ENCODE measurements at regions not wholly inside any gene's neighbourhood (a gene's known extent, or its start where the extent isn't known, plus 50 kb on each side); places are given as distances from the start of the nearest gene placed in this dataset.

- no peak for DNase-seq (ENCODE audit: low read depth in 2 of 2)
- no peak for TF ChIP-seq CTCF (IDR thresholded peaks at IDR 0.05; ENCODE audit: low read depth, low read length)
- H3K4me3 ChIP-seq (replicated peaks in 1 of 2; ENCODE audit: low read depth in 2 of 2, low read length in 2 of 2) = no peak overlapping the region
Observed at GRCh38 chrX:13253223-13253622, 66.6 kb downstream of the ATXN3L start.

GRCh38 chrX:13252726-13253125, 67.1 kb downstream of the ATXN3L start:
- H3K4me3 ChIP-seq (replicated peaks in 1 of 2; ENCODE audit: low read depth in 2 of 2, low read length in 2 of 2) = no peak overlapping the region
- TF ChIP-seq CTCF (IDR thresholded peaks at IDR 0.05; ENCODE audit: low read depth, low read length) = no peak
- peak in 1 of 2 donors; percentile 43 for DNase-seq (ENCODE audit: low read depth in 2 of 2)

- DNase-seq (ENCODE audit: low read depth in 2 of 2) = peak; percentile 88 to 96
- no peak overlapping the region for H3K4me3 ChIP-seq (replicated peaks in 1 of 2; ENCODE audit: low read depth in 2 of 2, low read length in 2 of 2)
- no peak for TF ChIP-seq CTCF (IDR thresholded peaks at IDR 0.05; ENCODE audit: low read depth, low read length)
Observed at GRCh38 chrX:13250826-13251580, 68.8 kb downstream of the ATXN3L start.

- no peak for DNase-seq (ENCODE audit: low read depth in 2 of 2)
- TF ChIP-seq CTCF (IDR thresholded peaks at IDR 0.05; ENCODE audit: low read depth, low read length) = no peak
- H3K4me3 ChIP-seq (replicated peaks in 1 of 2; ENCODE audit: low read depth in 2 of 2, low read length in 2 of 2) = no peak overlapping the region
Observed at GRCh38 chrX:13248867-13249486, 70.9 kb downstream of the ATXN3L start.

GRCh38 chrX:13239272-13239671, 80.6 kb downstream of the ATXN3L start:
- no peak overlapping the region for H3K4me3 ChIP-seq (replicated peaks in 1 of 2; ENCODE audit: low read depth in 2 of 2, low read length in 2 of 2)
- DNase-seq (ENCODE audit: low read depth in 2 of 2) = no peak

GRCh38 chrX:13235930-13236329, 83.9 kb downstream of the ATXN3L start:
- DNase-seq (ENCODE audit: low read depth in 2 of 2) = peak in 1 of 2 donors; percentile 50
- H3K4me3 ChIP-seq (replicated peaks in 1 of 2; ENCODE audit: low read depth in 2 of 2, low read length in 2 of 2) = no peak overlapping the region
- no peak for TF ChIP-seq CTCF (IDR thresholded peaks at IDR 0.05; ENCODE audit: low read depth, low read length)

More at GRCh38 chrX:13239272-13239671, 80.6 kb downstream of the ATXN3L start:
- no peak for TF ChIP-seq CTCF (IDR thresholded peaks at IDR 0.05; ENCODE audit: low read depth, low read length)

All from cardiac fibroblast (primary cell).